GM18499 (cell line): ENCODE measurements at regions not wholly inside any gene's neighbourhood (a gene's known extent, or its start where the extent isn't known, plus 50 kb on each side); places are given as distances from the start of the nearest gene placed in this dataset.

Experiments used
- ATAC-seq: cut with Tn5 transposase; IDR thresholded peaks from one replicate; pipeline ENCODE4 v1.9.1; 2021; ENCODE audit warnings: moderate number of reproducible peaks; ENCODE audit not compliant: insufficient read depth, unreplicated experiment

DNA sequence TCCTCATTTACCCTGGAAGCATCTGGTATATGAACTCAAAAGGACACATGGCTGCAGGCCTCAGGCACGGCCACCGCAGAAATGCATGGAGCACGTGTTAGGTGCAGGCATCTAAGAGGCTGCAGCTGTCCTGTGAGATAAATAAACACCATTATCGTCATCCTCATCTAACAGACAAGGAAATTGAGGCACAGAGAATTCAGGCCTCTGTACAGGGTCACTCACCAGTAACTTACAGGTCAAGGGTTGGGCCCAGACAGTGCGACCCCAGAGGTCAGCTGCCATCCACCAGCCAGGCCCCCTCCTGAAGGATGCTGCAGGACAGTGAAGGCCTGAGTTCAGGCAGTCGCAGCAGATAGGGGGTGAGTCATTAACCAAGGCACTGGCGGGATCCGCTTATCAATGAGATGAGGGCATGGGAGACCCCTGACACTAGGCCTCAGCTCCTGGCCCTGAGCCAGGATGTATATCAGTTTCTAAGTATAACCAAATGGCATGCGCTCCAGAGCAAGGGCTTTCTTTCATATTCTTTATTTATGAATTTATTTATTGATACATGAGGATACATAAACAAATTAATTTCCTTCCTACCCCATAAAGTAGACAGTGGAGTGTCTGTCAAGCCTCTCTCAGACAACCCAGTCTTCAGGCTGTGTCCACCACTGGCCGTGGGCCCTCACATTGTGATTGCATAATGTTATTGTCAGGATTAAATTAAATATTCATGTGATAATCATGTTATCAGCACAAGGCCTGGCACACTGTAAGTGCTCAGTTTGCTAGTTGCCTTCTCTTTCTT is 316.9 kb downstream of the QKI start:
- no peak for ATAC-seq

GRCh38 chr6:163730246-163731210 is 316.0 kb downstream of the QKI start:
- ATAC-seq, result no peak

DNA sequence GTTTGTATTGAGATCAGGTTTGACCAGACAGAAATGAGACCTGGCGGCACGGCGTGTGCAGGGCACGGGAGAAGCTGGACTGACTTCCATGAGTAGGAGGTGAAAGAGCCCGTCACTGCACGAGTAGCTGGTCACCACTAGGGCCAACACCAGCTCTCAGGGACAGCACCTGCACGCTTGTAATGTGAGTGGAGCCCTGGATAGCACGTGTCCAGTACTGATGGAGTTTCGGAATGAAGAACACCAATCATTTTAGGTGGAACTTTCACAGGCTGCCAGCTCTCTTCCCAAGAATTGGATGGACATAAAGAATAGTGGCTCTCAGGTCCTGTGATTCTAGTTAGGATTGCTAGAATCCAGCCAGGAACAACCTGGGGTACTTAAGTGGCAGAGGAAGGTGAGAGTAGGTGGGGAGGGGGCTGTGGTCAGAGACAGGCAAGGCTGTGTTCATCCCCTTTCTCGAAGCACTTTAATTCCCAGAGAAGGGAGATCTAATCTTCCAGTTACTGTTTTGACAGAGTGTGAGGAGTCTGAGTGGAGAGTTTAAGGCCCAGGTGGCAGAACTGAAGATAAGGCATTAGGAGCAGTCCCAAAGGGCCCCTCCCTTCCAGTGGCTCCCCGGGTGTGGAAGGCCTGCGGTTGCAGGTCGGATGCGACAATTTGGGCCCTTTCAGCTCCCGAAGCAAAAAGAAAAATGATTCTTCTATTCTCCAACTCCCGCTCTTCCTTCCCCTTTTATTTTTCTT is 314.8 kb downstream of the QKI start:
- ATAC-seq, result no peak

GRCh38 chr6:163728442-163729126 is 314.1 kb downstream of the QKI start:
- ATAC-seq, result no peak

- no peak for ATAC-seq
These were observed 311.6 kb downstream of the QKI start for GRCh38 chr6:163726037-163726695.

DNA sequence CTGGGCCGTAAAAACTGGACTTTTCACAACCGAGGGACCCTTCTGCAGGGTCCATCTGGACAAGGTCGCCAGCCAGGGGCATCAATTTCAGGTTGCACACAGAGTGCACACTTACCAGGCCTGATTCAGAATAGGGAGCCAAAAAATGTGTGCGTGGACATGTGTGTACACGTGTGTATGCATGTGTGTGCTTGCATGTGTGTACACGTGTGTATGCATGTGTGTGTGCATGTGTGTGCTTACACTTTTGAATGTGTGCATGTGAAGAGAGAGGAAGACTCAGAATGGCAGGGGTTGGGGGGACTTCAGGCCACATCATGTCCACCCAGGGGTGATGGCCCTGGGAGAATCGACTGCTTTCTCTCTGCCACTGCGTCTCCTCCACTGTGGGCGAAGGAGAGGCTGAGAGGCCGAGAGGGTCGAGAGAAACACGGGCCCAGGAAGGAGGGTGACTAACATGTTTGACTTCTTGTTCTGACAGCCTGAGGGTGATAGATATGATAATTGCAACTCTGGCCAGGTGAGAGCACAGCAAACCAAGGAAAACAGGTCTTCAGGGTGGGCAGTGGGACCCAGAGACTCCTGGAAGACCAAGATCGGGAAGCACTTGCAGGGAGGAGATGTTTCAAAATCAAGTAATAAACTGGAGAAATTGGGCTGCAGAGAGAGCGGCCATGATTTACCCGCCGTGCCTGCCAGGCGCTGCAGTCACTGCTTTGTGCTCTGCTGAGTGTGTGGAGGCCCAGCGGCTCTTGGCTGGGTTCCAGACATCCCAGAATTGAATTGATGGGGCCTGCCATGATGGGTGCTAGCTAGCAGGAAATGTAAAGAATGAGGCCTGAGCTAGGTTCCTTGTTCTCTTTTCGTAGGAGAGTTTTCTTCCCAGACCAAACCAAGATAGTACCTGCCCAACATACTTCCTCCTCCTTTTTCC is 310.8 kb downstream of the QKI start:
- no peak for ATAC-seq

DNA sequence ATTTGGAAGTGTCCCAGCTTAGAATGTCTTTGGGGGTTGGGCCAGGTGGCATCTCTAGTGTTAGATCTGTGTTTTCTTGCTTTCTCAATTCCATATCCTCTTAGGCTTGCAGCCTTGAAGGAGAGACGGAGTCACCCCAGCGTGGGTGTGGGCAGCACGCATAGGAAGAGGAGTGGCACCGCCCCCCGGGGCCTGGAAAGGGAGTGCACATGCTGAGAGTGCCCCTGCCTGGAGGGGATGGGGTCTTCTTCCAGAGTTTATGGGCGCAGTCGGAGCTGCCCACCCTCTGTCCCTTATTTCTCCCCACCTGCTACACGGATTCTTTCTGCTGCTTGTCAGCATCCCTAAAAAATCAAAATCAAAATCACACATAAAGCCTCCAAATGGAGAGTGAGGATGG is 309.7 kb downstream of the QKI start:
- no peak for ATAC-seq

GRCh38 chr6:163723759-163724158 is 309.2 kb downstream of the QKI start:
- ATAC-seq, result no peak

- ATAC-seq, result no peak
These were observed 307.6 kb downstream of the QKI start for GRCh38 chr6:163721922-163722692.

- no peak for ATAC-seq
These were observed 306.9 kb downstream of the QKI start for GRCh38 chr6:163721435-163721834.

DNA sequence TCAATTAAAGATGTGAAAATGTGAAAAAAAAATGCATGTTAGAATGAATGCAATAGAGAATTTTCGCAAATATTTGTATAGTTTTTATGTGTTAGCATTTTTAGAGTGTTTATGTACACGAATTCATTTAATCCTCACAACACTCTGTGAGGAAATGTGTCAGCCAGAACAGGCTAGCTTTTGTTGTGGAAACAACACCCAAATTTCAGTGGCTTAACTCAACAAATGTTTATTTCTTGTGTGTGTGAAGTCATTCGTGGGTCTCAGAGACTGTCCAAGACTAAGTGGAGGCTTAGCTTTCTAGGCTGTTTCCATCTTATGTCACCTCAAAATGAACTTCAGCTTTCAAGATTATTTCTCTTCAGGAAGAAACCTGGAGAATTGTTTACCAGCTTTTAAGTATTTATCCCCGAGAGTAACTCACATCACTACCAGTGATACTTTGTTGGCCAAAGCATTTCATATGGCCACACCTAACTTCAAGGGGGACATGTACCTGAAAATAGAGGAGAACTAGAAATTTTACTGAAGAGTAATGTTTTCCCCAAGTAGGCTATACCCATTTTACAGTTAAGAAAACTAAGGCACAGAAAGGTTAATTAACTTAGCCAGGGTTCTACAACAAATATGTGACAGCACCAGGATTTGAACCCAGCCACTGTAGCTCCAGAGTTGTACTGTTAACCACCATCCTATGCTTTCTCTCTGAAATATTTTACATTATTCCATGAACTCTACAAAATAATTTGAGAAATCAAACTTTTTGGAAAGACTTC is 306.1 kb downstream of the QKI start:
- no peak for ATAC-seq

DNA sequence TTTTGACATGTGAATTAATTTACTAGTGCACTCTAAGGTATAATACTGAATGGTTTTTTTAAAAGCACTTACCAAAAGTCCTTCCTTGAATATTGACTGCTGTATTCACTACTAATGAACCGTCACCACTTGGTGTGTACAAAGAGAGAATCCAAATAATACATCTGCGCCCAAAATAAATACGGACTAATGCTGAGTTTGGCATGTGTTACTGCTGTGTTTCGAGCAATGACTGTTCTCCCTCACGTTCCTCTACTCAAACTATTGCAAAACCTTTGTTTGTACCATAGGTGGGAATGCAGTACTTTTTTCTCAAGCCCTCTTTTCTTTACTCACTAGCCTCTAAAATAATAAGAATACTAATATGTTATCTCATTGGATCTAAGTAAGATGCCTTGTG is 305.5 kb downstream of the QKI start:
- ATAC-seq, result no peak

- ATAC-seq, result no peak
These were observed 304.7 kb downstream of the QKI start for GRCh38 chr6:163719028-163719742.

GRCh38 chr6:163718537-163718936 is 304.0 kb downstream of the QKI start:
- ATAC-seq, result no peak

DNA sequence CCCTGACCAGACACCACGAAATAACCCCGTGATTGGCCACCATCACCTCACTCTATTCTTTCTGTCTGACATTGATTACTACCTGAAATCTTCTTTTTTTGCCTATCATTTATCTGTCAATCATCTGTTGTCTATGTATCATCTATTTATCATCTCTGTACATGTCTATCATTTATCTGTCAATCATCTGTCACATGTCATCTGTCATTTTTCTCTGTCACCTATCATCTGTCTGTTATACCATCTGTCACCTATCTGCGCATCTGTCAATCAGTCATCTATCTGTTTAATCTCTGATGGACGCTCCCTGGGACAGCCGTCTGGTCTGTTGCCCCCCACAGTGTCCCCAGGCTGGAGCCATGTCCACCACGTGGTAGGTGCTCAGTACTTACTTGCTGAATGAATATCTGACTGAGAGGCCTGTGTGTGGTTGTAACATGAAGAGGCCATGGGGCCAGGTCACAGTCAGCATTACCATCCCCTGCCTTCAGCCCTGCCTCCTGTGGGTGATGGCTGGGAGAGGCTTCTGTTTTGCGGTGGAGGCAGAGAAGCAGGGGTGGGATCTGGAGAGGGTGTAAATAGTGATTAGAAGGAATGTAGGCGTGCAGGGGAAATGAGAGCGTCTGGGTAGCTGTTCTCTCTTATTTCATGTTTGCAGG is 302.7 kb downstream of the QKI start:
- ATAC-seq, result no peak

- no peak for ATAC-seq
These were observed 302.2 kb downstream of the QKI start for GRCh38 chr6:163716690-163717089.
